Liver (tissue), 8 donors: ENCODE measurements at regions not wholly inside any gene's neighbourhood (a gene's known extent, or its start where the extent isn't known, plus 50 kb on each side); places are given as distances from the start of the nearest gene placed in this dataset.

Experiments used
- DNase-seq: peaks from one replicate; pipeline ENCODE4 v3.0.0-alpha.2; 2017; ENCODE audit warnings: low spot score
- H3K27ac ChIP-seq, 2 donors: one replicate each; pipeline ENCODE4 v1.7.0; 2013; ENCODE audit warnings: inconsistent platforms in 2 of 2, low read length in 2 of 2, control low read depth in 1 of 2, low read depth in 1 of 2, mild to moderate bottlenecking in 1 of 2
- H3K27me3 ChIP-seq, 4 donors: one replicate each; pipeline versions ENCODE4 v1.6.1 to v1.7.0; 2013; ENCODE audit warnings: low read length in 3 of 4, inconsistent platforms in 1 of 4, mild to moderate bottlenecking in 1 of 4, moderate library complexity in 1 of 4; ENCODE audit not compliant: control insufficient read depth in 4 of 4, insufficient read depth in 4 of 4
- H3K36me3 ChIP-seq, 4 donors: one replicate each; pipeline versions ENCODE4 v1.6.1 to v1.7.0; 2013; ENCODE audit warnings: low read length in 3 of 4, mild to moderate bottlenecking in 3 of 4, low read depth in 1 of 4, moderate library complexity in 1 of 4; ENCODE audit not compliant: control insufficient read depth in 4 of 4, insufficient read depth in 3 of 4
- H3K4me1 ChIP-seq, 4 donors: one replicate each; pipeline versions ENCODE4 v1.6.1 to v1.7.0; 2013; ENCODE audit warnings: low read length in 3 of 4, mild to moderate bottlenecking in 3 of 4, moderate library complexity in 1 of 4; ENCODE audit not compliant: control insufficient read depth in 4 of 4, insufficient read depth in 4 of 4
- H3K4me3 ChIP-seq, 3 donors: one replicate each; pipeline versions ENCODE4 v1.6.1 to v1.7.0; 2013; ENCODE audit warnings: low read length in 3 of 3, control low read depth in 1 of 3, low read depth in 1 of 3, mild to moderate bottlenecking in 1 of 3
- H3K9ac ChIP-seq, 2 donors: one replicate each; pipeline ENCODE4 v1.7.0; 2013; ENCODE audit warnings: low read length in 2 of 2, mild to moderate bottlenecking in 2 of 2, moderate library complexity in 2 of 2, control low read depth in 1 of 2, low read depth in 1 of 2
- H3K9me3 ChIP-seq, 4 donors: one replicate each; pipeline versions ENCODE4 v1.6.1 to v1.7.0; 2013; ENCODE audit warnings: low read length in 3 of 4; ENCODE audit not compliant: control insufficient read depth in 4 of 4
- ATF3 ChIP-seq: IDR thresholded peaks from 2 replicates; pipeline ENCODE4 v1.6.1; 2016; ENCODE audit warnings: antibody characterized with exemption
- CTCF ChIP-seq: fragments of 150-350 bp; IDR thresholded peaks from 2 replicates; pipeline ENCODE4 v1.5.1; 2017; ENCODE audit warnings: improper control_type of control experiment, low read depth, low read length; ENCODE audit not compliant: missing input control
- EGR1 ChIP-seq, 2 donors: IDR thresholded peaks; 2 replicates each; pipeline ENCODE4 v1.6.1; 2016 to 2018; ENCODE audit warnings: antibody characterized with exemption in 2 of 2, low read depth in 2 of 2
- FOXA1 ChIP-seq: IDR thresholded peaks from 2 replicates; pipeline ENCODE4 v1.6.1; 2016; ENCODE audit warnings: antibody characterized with exemption
- FOXA2 ChIP-seq: IDR thresholded peaks from 2 replicates; pipeline ENCODE4 v1.6.1; 2016; ENCODE audit warnings: antibody characterized with exemption
- GABPA ChIP-seq, 2 donors: IDR thresholded peaks in 1 of 2; conservative IDR thresholded peaks in 1 of 2; 2 replicates each; pipeline ENCODE4 v1.6.1; 2016; ENCODE audit warnings: antibody characterized with exemption in 2 of 2, mild to moderate bottlenecking in 1 of 2, moderate library complexity in 1 of 2
- HNF4A ChIP-seq, 2 donors: conservative IDR thresholded peaks; 2 replicates each; pipeline ENCODE4 v1.6.1; 2016; ENCODE audit warnings: antibody characterized with exemption in 2 of 2, mild to moderate bottlenecking in 2 of 2
- HNF4G ChIP-seq: IDR thresholded peaks from 2 replicates; pipeline ENCODE4 v1.6.1; 2016; ENCODE audit warnings: antibody characterized with exemption
- JUND ChIP-seq, 2 donors: IDR thresholded peaks; 2 replicates each; pipeline ENCODE4 v1.6.1; 2016; ENCODE audit warnings: antibody characterized with exemption in 2 of 2
- RAD21 ChIP-seq, 2 donors: IDR thresholded peaks; 2 replicates each; pipeline ENCODE4 v1.6.1; 2016; ENCODE audit warnings: antibody characterized with exemption in 2 of 2, mild to moderate bottlenecking in 2 of 2
- REST ChIP-seq: IDR thresholded peaks from 2 replicates; pipeline ENCODE4 v1.6.1; 2016; ENCODE audit warnings: antibody characterized with exemption, mild to moderate bottlenecking
- RXRA ChIP-seq, 2 donors: IDR thresholded peaks; 2 replicates each; pipeline ENCODE4 v1.6.1; 2017 to 2018; ENCODE audit warnings: antibody characterized with exemption in 2 of 2, mild to moderate bottlenecking in 1 of 2
- SP1 ChIP-seq: IDR thresholded peaks from 2 replicates; pipeline ENCODE4 v1.6.1; 2018; ENCODE audit warnings: antibody characterized with exemption, mild to moderate bottlenecking
- TAF1 ChIP-seq: conservative IDR thresholded peaks from 2 replicates; pipeline ENCODE4 v1.6.1; 2016; ENCODE audit warnings: antibody characterized with exemption, mild to moderate bottlenecking
- YY1 ChIP-seq: IDR thresholded peaks from 2 replicates; pipeline ENCODE4 v1.6.1; 2016; ENCODE audit warnings: antibody characterized with exemption, mild to moderate bottlenecking
- WGBS: extraction: QIAGEN DNeasy Blood & Tissue Kit; methylation state at CpG from one replicate; pipeline ENCODE4 v1.1.7; 2013; 5-methylcytosine and 5-hydroxymethylcytosine counted together
- TF ChIP-seq, protein P1 (sequence below): IDR thresholded peaks from 2 replicates; pipeline ENCODE4 v1.6.1; 2016; ENCODE audit warnings: antibody characterized with exemption
- donor health status: healthy.
- donor health status: healthy.
- donor health status: healthy.
- donor health status: healthy.
- donor health status: healthy.

DNA sequence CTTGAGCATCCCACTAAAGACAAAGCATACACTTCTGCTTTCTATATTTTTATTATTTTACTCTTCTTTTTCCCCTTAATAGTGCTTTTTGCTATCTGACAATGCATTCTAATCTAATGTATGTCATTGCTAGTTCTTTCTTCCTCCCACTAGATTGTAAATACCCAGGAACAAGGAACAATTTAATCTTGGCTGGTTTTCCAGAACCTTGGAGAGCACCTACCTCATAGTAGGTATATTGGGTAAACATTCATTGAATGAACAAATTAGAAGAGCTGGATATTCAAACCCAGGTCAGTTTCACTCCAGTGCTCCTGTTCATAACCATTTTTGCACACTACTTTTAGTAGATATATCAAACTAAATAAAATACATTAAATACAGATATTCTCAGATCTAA, 1617.6 kb upstream of the SLC10A2 start:
- Histone ChIP-seq H3K9me3 (no peaks in the 10 kb centered on the region), H3K36me3 (no peaks in the 10 kb centered on the region)

DNA sequence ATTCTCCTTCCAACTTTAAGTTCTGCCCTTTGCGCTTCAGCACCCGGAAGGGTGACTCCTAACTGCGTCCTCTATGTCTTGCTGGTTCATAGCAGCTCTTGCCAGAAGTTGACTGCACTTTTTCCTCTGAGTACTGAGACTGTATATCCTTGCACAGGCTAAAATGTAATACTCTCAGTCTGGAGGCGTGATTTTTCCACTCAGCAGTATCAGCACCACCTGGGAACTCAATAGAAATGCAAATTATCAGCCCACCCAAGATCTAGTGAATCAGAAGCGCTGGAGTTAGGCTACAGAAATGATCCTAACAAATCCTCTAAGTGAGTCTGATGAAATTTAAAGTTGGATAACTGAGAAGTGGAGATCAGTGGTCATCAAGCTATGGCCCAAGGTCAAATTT, 1611.9 kb upstream of the SLC10A2 start:
- TF ChIP-seq GABPA (IDR thresholded peaks at IDR 0.05 in 1 of 2, conservative IDR thresholded peaks at IDR 0.05 in 1 of 2) (no peak), HNF4G (no peak), RAD21 (IDR thresholded peaks at IDR 0.05) (no peak), JUND (IDR thresholded peaks at IDR 0.05) (no peak), TAF1 (no peak), FOXA1 (no peak), SP1 (no peak), CTCF (no peak), HNF4A (conservative IDR thresholded peaks at IDR 0.05) (no peak), FOXA2 (no peak), EGR1 (IDR thresholded peaks at IDR 0.05; ENCODE audit: low read depth in 2 of 2) (no peak), RXRA (IDR thresholded peaks at IDR 0.05) (no peak), YY1 (no peak), ATF3 (no peak)
- TF ChIP-seq, protein P1, sequence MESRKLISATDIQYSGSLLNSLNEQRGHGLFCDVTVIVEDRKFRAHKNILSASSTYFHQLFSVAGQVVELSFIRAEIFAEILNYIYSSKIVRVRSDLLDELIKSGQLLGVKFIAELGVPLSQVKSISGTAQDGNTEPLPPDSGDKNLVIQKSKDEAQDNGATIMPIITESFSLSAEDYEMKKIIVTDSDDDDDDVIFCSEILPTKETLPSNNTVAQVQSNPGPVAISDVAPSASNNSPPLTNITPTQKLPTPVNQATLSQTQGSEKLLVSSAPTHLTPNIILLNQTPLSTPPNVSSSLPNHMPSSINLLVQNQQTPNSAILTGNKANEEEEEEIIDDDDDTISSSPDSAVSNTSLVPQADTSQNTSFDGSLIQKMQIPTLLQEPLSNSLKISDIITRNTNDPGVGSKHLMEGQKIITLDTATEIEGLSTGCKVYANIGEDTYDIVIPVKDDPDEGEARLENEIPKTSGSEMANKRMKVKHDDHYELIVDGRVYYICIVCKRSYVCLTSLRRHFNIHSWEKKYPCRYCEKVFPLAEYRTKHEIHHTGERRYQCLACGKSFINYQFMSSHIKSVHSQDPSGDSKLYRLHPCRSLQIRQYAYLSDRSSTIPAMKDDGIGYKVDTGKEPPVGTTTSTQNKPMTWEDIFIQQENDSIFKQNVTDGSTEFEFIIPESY, result no peak
- Histone ChIP-seq H3K27me3 (no peaks in the 10 kb centered on the region), H3K27ac (no peak overlapping the region), H3K36me3 (no peaks in the 10 kb centered on the region), H3K9me3 (no peaks in the 10 kb centered on the region), H3K4me3 (no peak overlapping the region), H3K4me1 (no peaks in the 10 kb centered on the region), H3K9ac (no peak overlapping the region)
- no peak for DNase-seq
- WGBS, result 60% methylated on average over 5 of the region's 5 CpGs

More for the DNA sequence above, 1617.6 kb upstream of the SLC10A2 start:
- Histone ChIP-seq H3K27me3 (peaks cover 0 to 4% (median 0%) of the 10 kb centered on the region in 4 donors), H3K4me3 (no peak overlapping the region), H3K4me1 (no peaks in the 10 kb centered on the region), H3K27ac (no peak overlapping the region), H3K9ac (no peak overlapping the region)
- DNase-seq, result no peak
- TF ChIP-seq HNF4A (conservative IDR thresholded peaks at IDR 0.05), result no peak
- TF ChIP-seq FOXA2, result no peak
- no peak for TF ChIP-seq JUND (IDR thresholded peaks at IDR 0.05)
- TF ChIP-seq REST, result peak; percentile 42
- no peak for TF ChIP-seq HNF4G
- TF ChIP-seq TAF1, result no peak
